ENCODE measurements at regions not wholly inside any gene's neighbourhood (a gene's known extent, or its start where the extent isn't known, plus 50 kb on each side); places are given as distances from the start of the nearest gene placed in this dataset.
A peak's percentile ranks its signal among the peaks of the same experiment; 100 is the strongest.

DNA sequence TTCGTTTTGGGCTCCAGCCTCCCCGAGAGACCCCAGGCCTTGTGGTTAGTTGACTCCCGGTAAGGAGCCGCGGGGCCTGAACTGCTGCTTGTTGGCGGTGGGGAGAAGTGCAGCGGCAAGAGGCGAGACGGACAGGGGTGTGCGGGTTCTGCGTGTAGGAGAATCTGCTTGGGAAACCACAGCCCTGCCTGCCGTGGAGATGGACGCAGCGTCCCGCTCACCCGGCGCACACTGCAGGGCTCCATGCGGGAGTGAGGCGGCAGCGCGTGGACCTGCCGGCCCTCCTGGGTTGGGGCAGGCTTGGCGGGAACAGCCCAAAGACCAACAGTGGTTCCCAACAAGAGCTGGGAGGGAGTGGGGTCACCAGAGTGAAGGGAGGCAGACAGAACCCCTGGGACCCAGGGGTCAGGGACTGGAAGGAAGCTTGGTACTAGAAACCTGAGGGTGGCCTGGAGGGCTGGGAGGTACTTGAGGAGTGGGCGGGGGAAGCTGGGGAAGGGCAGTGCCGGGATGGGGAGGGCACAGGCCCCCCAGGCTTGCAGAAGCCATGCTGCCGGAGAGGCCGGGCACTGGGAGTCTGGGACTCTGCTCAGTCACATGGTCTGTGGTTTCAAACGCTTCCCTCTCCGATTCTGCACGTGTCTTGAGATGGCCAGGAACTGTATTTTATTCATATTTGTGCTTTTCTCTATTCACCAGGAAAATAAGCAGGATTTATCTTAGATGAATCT lies 70.8 kb downstream of the RGS12 start:
- Histone ChIP-seq H3K4me1 (no peaks in the 10 kb centered on the region), H3K9me3 (no peaks in the 10 kb centered on the region), H3K27me3 (no peaks in the 10 kb centered on the region), H3K36me3 (no peaks in the 10 kb centered on the region), H3K27ac (no peak overlapping the region), H3K4me3 (no peak overlapping the region)
- no peak for TF ChIP-seq POLR2A (IDR thresholded peaks at IDR 0.05)
- TF ChIP-seq, protein P1, sequence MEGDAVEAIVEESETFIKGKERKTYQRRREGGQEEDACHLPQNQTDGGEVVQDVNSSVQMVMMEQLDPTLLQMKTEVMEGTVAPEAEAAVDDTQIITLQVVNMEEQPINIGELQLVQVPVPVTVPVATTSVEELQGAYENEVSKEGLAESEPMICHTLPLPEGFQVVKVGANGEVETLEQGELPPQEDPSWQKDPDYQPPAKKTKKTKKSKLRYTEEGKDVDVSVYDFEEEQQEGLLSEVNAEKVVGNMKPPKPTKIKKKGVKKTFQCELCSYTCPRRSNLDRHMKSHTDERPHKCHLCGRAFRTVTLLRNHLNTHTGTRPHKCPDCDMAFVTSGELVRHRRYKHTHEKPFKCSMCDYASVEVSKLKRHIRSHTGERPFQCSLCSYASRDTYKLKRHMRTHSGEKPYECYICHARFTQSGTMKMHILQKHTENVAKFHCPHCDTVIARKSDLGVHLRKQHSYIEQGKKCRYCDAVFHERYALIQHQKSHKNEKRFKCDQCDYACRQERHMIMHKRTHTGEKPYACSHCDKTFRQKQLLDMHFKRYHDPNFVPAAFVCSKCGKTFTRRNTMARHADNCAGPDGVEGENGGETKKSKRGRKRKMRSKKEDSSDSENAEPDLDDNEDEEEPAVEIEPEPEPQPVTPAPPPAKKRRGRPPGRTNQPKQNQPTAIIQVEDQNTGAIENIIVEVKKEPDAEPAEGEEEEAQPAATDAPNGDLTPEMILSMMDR (IDR thresholded peaks at IDR 0.05), result no peak
- no peak for TF ChIP-seq POLR2AphosphoS5 (IDR thresholded peaks at IDR 0.05)
- peak in 1 of 2 donors; percentile 7 for DNase-seq (ENCODE audit: low spot score in 2 of 2)
- intact Hi-C loops (cut with DNase I; ENCODE audit: low total_unique reads), result no loop called here

DNA sequence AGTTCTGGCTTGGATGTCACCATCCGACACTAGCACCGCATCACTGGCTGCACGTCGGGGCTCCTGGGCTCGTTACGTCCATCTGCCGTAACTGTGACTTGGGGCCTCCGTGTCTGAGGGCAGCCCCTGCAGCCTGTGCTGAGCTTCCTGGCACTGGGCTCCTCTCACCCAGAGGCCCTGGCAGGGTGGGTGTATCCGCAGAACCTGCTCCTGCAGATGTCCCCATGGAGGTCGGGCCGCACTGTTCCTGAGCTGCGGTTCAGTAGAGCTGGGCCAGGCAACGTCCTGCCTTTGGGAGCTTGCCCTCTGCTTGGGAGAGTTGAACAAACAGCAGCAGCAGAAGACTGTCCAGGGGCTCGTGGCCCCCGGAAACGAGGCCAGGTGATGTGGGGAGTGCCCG lies 71.4 kb downstream of the RGS12 start:
- H3K9me3 ChIP-seq, result no peaks in the 10 kb centered on the region
- DNase-seq (ENCODE audit: low spot score in 2 of 2), result peak in 1 of 2 donors; percentile 3

DNA sequence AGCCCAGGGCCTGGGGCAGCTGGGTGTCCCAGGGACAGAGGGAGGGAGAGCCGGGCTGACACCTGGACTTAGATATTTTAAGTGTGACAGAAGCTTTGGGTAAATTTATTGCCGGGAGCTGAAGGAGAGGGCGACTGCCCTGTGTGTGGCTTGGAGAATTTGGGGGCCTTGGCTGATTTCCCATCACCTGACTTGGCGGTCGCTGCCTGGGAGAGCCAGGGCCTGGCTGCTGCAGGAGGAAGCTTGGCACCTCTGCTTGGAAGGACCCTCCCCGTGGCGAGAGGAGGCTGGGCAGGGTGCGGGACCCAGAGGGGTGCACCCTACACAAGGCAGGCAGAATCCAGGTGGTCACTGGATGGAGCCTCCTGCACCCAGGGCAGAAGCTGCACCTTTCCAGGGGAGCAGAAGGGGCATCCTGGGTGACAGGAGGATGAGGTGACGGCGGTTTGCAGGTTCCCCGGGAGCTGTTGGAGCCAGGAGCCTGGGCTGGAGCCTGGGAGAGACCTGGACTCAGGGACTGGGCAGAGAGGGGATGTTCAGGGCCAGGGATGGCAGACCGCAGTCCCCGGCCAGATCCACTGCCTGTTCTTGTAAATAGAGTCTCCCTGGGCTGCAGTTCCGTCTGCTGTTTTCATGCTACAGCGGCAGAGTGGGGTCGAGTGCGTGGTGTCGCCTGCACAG lies 72.0 kb downstream of the RGS12 start:
- Histone ChIP-seq H3K27me3 (no peaks in the 10 kb centered on the region), H3K9me3 (no peaks in the 10 kb centered on the region), H3K4me1 (peaks cover 6 to 7% of the 10 kb centered on the region in 2 donors), H3K36me3 (no peaks in the 10 kb centered on the region), H3K27ac (no peak overlapping the region), H3K4me3 (no peak overlapping the region)
- TF ChIP-seq POLR2AphosphoS5 (IDR thresholded peaks at IDR 0.05) (no peak), POLR2A (IDR thresholded peaks at IDR 0.05) (no peak)
- TF ChIP-seq, protein P1 (IDR thresholded peaks at IDR 0.05), result no peak
- DNase-seq (ENCODE audit: low spot score in 2 of 2), result no peak
- intact Hi-C loops (cut with DNase I; ENCODE audit: low total_unique reads), result no loop called here

More for the DNA sequence above, 71.4 kb downstream of the RGS12 start:
- Histone ChIP-seq H3K4me3 (no peak overlapping the region), H3K4me1 (peaks cover 5% of the 10 kb centered on the region in 2 donors), H3K27ac (no peak overlapping the region), H3K36me3 (no peaks in the 10 kb centered on the region), H3K27me3 (no peaks in the 10 kb centered on the region)
- TF ChIP-seq POLR2A (IDR thresholded peaks at IDR 0.05) (no peak), POLR2AphosphoS5 (IDR thresholded peaks at IDR 0.05) (no peak)
- TF ChIP-seq, protein P1 (IDR thresholded peaks at IDR 0.05), result no peak
- intact Hi-C loops (cut with DNase I; ENCODE audit: low total_unique reads), result no loop called here

DNA sequence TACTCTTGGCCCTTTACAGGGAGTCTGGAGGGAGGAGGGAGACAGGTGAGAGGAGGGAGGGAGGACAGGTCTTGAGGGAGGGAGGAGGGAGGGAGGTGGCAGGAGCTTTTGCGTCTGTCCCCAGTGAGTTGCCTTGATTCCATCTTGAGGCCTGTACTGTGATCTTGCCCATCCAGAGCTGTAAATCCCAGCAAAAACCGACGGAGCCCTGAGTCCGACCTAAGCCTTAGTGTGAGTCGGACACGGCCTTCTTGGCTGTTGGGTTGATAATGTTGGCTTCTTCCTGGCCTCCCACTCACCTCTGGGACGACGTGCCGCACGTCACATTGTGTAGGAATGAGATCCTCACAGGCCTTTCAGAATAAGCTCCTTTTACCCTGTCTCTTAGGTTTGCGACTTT lies 72.5 kb downstream of the RGS12 start:
- intact Hi-C loops (cut with DNase I; ENCODE audit: low total_unique reads), result no loop called here
- no peak overlapping the region for H3K27ac ChIP-seq
- no peak overlapping the region for H3K4me3 ChIP-seq
- DNase-seq (ENCODE audit: low spot score in 2 of 2), result no peak
- no peaks in the 10 kb centered on the region for H3K36me3 ChIP-seq
- TF ChIP-seq, protein P1 (IDR thresholded peaks at IDR 0.05), result no peak
- no peak for TF ChIP-seq POLR2AphosphoS5 (IDR thresholded peaks at IDR 0.05)
- no peak for TF ChIP-seq POLR2A (IDR thresholded peaks at IDR 0.05)
- no peaks in the 10 kb centered on the region for H3K27me3 ChIP-seq
- peaks cover 6 to 9% of the 10 kb centered on the region in 2 donors for H3K4me1 ChIP-seq
- H3K9me3 ChIP-seq, result no peaks in the 10 kb centered on the region
